H1 (cell line): ENCODE measurements at regions not wholly inside any gene's neighbourhood (a gene's known extent, or its start where the extent isn't known, plus 50 kb on each side); places are given as distances from the start of the nearest gene placed in this dataset.

Experiments used
- ASH2L ChIP-seq: fragments of 200-600, 300-600 bp; sonication (generic); IDR thresholded peaks from one replicate; pipeline ENCODE4 v1.7.1; 2017; ENCODE audit warnings: low read length
- BCL11A ChIP-seq, 2 experiments: IDR thresholded peaks; one replicate each; pipeline ENCODE4 v1.6.1; 2011; ENCODE audit warnings: low read depth in 2 of 2, low read length in 2 of 2, mild to moderate bottlenecking in 2 of 2
- BRCA1 ChIP-seq: IDR thresholded peaks from 2 replicates; pipeline ENCODE4 v1.6.1; 2012; ENCODE audit warnings: low read depth, low read length, improper control_type of control experiment
- CEBPB ChIP-seq: IDR thresholded peaks from 2 replicates; pipeline ENCODE4 v1.6.1; 2012; ENCODE audit warnings: low read depth, low read length
- CHD2 ChIP-seq: IDR thresholded peaks from 2 replicates; pipeline ENCODE4 v1.6.1; 2012; ENCODE audit warnings: low read length, improper control_type of control experiment
- CTBP2 ChIP-seq: IDR thresholded peaks from 2 replicates; pipeline ENCODE4 v1.7.0; 2011; ENCODE audit warnings: borderline replicate concordance, mild to moderate bottlenecking, moderate library complexity, mixed read lengths, low read length; ENCODE audit not compliant: insufficient read depth, insufficient read length
- EGR1 ChIP-seq: IDR thresholded peaks from 2 replicates; pipeline ENCODE4 v1.6.1; 2011; ENCODE audit warnings: low read depth, low read length, borderline replicate concordance
- HDAC6 ChIP-seq: IDR thresholded peaks from one replicate; pipeline ENCODE4 v1.7.1; 2012; ENCODE audit warnings: low read depth, mild to moderate bottlenecking, inconsistent platforms, low read length, moderate library complexity
- KDM1A ChIP-seq: fragments of 200-600, 300-600 bp; sonication (generic); IDR thresholded peaks from 2 replicates; pipeline ENCODE4 v1.7.1; 2016; ENCODE audit warnings: mild to moderate bottlenecking, low read length, borderline replicate concordance
- MAFK ChIP-seq: IDR thresholded peaks from 2 replicates; pipeline ENCODE4 v1.6.1; 2012; ENCODE audit warnings: low read depth, mild to moderate bottlenecking, improper control_type of control experiment, low read length
- RNF2 ChIP-seq: fragments of 200-900, 300-1000 bp; sonication (generic); IDR thresholded peaks from 2 replicates; pipeline ENCODE4 v1.7.1; 2016; ENCODE audit warnings: borderline replicate concordance, low read depth, mild to moderate bottlenecking, antibody characterized with exemption, low read length; ENCODE audit not compliant: poor library complexity, severe bottlenecking; ENCODE audit errors: missing control alignments
- SIRT6 ChIP-seq: IDR thresholded peaks from one replicate; pipeline ENCODE4 v1.7.1; 2012; ENCODE audit warnings: low read length, inconsistent platforms
- SIX5 ChIP-seq: IDR thresholded peaks from 2 replicates; pipeline ENCODE4 v1.6.1; 2011; ENCODE audit warnings: mild to moderate bottlenecking, low read depth, low read length
- SP1 ChIP-seq: IDR thresholded peaks from 2 replicates; pipeline ENCODE4 v1.6.1; 2011; ENCODE audit warnings: low read depth, low read length
- TAF1 ChIP-seq: IDR thresholded peaks from 2 replicates; pipeline ENCODE4 v1.6.1; 2011; ENCODE audit warnings: mild to moderate bottlenecking, low read depth, low read length
- TBP ChIP-seq: IDR thresholded peaks from 2 replicates; pipeline ENCODE4 v1.6.1; 2011; ENCODE audit warnings: low read depth, low read length, improper control_type of control experiment
- TCF12 ChIP-seq: IDR thresholded peaks from 2 replicates; pipeline ENCODE4 v1.6.1; 2011; ENCODE audit warnings: low read depth, mild to moderate bottlenecking, low read length

DNA sequence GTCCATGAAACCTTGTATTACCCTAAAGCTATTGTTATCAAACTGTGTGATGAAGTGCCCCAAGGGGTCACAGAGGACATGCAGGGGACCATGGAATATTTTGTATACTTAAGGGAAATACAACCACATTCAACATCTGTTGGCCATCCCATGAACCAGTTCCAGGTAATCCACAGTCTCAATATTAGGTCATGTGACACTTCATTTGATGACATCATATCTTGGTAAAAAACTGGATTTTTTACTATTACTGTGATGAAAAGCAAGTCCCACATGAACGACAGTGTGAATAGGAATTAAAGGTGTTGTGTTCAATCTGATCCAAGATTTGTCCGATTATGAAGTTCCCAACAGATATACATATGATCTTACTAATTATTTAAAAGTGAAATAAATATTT is 355.2 kb downstream of the IRS2 start (continued):
- no peak for TF ChIP-seq KDM1A
- TF ChIP-seq SIRT6, result no peak
- TF ChIP-seq EGR1, result no peak
- no peak for TF ChIP-seq TCF12
- TF ChIP-seq CTBP2, result no peak
- TF ChIP-seq BCL11A (IDR thresholded peaks at IDR 0.05; ENCODE audit: low read depth in 2 of 2, low read length in 2 of 2), result no peak
- TF ChIP-seq CHD2, result no peak
- no peak for TF ChIP-seq SP1
- no peak for TF ChIP-seq HDAC6
- no peak for TF ChIP-seq TAF1
- no peak for TF ChIP-seq RNF2
- TF ChIP-seq MAFK, result no peak
- TF ChIP-seq ASH2L, result no peak
- TF ChIP-seq CEBPB, result no peak
- TF ChIP-seq SIX5, result no peak
- TF ChIP-seq TBP, result no peak
- no peak for TF ChIP-seq BRCA1
